HG03457 (cell line): ENCODE measurements at regions not wholly inside any gene's neighbourhood (a gene's known extent, or its start where the extent isn't known, plus 50 kb on each side); places are given as distances from the start of the nearest gene placed in this dataset.
A peak's percentile ranks its signal among the peaks of the same experiment; 100 is the strongest.

ENCODE experiments used
- ATAC-seq: cut with Tn5 transposase; IDR thresholded peaks from one replicate; pipeline ENCODE4 v1.9.1; 2021; ENCODE audit warnings: moderate number of reproducible peaks; ENCODE audit not compliant: unreplicated experiment

GRCh38 chr5:128876569-128877382, 88.5 kb upstream of the SLC27A6 start:
- no peak for ATAC-seq

DNA sequence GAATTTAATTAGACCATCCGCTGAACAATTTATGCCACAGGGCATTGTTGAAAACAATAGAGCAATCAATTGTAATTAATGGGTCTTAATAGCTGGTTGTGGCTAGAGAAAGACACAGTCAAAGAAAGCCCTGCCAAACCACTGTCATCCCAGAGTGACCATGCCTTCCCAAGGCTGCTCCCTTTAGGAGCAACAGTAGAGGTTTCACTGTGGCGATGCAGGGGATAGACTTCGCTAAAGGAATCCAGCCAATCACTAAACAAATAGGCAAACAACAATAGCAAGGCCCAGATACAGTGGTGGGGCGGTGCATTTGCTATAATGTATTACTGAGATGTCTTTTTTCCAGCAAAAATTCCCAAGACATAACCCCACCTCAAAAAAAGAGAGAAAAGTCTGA, 87.8 kb upstream of the SLC27A6 start:
- no peak for ATAC-seq

DNA sequence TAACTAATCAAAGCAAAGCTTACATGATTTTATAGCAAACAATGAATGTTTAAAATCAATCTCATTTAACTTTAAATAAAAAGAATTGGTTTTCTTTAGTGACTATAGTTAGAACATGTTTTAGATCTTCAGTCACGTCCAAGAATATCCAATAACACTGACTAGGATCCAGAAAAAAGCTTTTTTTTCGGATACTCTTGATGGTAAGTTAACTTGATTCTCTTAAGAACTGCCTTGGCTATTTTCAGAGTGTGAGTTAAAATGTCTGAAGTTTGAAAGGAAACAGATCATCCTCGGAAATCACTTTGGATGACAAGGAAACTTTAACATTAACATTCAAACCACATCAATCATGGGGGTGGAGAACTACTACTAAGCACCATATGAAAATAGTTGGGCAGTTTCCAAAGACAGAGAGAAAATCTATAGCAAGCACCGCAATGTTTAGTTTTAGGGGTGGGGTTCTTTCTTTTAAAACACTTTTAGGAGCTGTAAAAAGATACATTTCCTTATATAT, 83.7 kb upstream of the SLC27A6 start:
- ATAC-seq = no peak

DNA sequence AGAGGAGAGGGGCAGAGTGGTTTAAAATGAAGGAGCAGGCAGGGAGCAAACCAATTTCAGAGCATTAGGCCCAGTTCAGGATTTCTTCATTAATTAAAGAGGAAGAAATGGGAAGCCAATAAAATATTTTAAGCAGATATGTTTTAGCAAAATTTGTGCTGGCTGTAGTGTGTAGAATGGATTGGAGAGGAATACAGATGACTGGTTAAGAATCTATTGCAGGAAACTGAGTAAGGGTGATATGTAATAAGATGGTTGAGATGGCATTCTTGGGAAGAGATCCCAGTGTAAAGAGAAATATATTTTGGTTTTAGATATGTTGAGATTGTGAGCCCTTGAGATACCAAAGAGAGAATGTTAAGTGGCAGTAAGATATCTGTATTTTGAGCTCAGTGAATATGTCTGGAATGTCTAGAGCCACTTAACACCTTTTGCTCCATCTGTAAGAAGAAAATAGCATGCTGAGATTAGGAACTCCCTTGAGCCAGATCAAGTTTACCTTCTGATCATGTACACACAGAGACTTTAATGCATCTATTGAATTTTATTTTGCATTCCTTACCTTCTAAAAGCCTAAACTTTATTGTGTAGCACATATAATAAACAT, 79.5 kb upstream of the SLC27A6 start:
- no peak for ATAC-seq

GRCh38 chr5:128895122-128895521, 70.2 kb upstream of the SLC27A6 start:
- ATAC-seq = no peak

GRCh38 chr5:128896675-128897074, 68.6 kb upstream of the SLC27A6 start:
- no peak for ATAC-seq

GRCh38 chr5:128903550-128903949, 61.7 kb upstream of the SLC27A6 start:
- no peak for ATAC-seq

DNA sequence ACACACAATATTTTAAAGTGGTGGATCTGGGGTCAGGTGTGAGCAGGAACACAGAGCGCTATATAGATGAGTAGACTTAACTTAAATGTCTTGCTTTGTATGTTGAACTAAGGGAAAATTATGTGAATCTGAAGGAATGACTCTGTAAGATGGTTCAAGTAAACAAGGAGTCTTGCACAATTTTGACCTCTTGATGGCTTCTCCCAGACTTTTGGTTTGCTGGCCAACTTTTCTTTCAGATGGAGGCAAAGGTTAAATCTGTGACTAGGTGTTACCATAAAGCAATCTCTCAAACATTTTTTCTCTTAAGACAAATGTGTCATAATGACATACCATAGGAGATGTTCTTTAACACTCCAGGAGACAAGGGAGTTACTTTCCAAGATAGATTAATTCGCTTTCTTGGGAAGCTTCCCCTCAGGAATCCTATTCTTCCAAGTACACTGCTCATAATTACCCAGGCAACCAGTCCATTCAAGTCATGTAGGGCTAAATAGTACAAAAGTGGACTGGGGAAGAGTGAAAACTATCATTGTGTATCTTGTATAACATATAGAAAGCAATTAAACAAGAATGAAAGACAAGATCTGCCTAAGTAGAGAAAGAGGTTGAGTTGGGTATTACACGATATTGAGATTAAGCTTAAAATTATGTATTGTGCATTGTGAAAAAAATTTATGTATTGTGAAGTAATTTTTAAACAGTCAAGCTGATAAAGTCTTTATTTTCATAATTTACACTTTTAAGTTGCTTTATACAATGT, 60.3 kb upstream of the SLC27A6 start:
- no peak for ATAC-seq

- ATAC-seq = peak; percentile 94
Observed at GRCh38 chr5:128905568-128906110, 59.6 kb upstream of the SLC27A6 start.

DNA sequence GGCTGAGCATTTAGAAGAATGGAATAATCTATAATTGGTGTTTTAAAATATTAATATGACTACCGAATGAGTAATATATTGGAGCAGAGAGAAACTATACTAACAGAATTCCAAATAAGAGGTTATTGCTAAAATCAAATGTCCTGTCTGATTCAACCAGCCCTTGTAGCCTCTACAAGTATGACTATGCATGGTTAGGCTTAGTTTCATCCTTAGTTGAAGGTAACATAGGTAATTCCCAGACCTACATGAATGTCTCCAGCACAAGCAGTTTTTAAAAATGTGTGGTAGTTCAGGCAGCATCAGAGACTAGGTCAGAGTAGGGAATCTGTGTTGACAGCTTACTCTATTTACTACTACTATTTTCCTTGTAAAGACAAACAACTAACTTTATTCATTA, 51.7 kb upstream of the SLC27A6 start:
- peak; percentile 74 for ATAC-seq
